ENCODE measurements at regions not wholly inside any gene's neighbourhood (a gene's known extent, or its start where the extent isn't known, plus 50 kb on each side); places are given as distances from the start of the nearest gene placed in this dataset.

GRCh38 chr4:64777286-64777685 is 368.0 kb upstream of the TECRL start:
- TF ChIP-seq CTCF (IDR thresholded peaks at IDR 0.05): no peak
- no peak for TF ChIP-seq POLR2A (IDR thresholded peaks at IDR 0.05)

All from vagina (tissue), 2 donors.